Esophagus squamous epithelium (tissue), 5 donors: ENCODE measurements at regions not wholly inside any gene's neighbourhood (a gene's known extent, or its start where the extent isn't known, plus 50 kb on each side); places are given as distances from the start of the nearest gene placed in this dataset.

Experiments used
- DNase-seq: peaks from one replicate; lab custom pipeline; 2025; lab: John Stamatoyannopoulos, UW
- H3K27ac ChIP-seq, 4 donors: fragments of 200-600 bp; sonication (generic); one replicate each; pipeline ENCODE4 v1.5.1; 2016 to 2019; ENCODE audit warnings: mild to moderate bottlenecking in 1 of 4
- H3K27me3 ChIP-seq, 4 donors: fragments of 200-600 bp; sonication (generic); 1 replicate in 3 of 4; 2 replicates in 1 of 4; pipeline versions ENCODE4 v1.5.1 to v1.6.0; 2017 to 2021; ENCODE audit warnings: antibody characterized with exemption in 1 of 4
- H3K36me3 ChIP-seq, 3 donors: fragments of 200-600 bp; sonication (generic); one replicate each; pipeline ENCODE4 v1.5.1; 2016 to 2019
- H3K4me1 ChIP-seq, 3 donors: fragments of 200-600 bp; sonication (generic); one replicate each; pipeline ENCODE4 v1.5.1; 2017 to 2019
- H3K4me3 ChIP-seq, 4 donors: fragments of 200-600 bp; sonication (generic); 1 replicate in 3 of 4; 2 replicates in 1 of 4; pipeline ENCODE4 v1.5.1; 2016 to 2019; ENCODE audit warnings: mild to moderate bottlenecking in 2 of 4, moderate library complexity in 1 of 4
- H3K9me3 ChIP-seq, 3 donors: fragments of 200-600 bp; sonication (generic); one replicate each; pipeline ENCODE4 v1.5.1; 2016 to 2019
- POLR2A ChIP-seq, 4 donors: fragments of 450-650 bp; IDR thresholded peaks; one replicate each; pipeline ENCODE4 v1.6.1; 2017; ENCODE audit warnings: antibody characterized with exemption in 4 of 4, mild to moderate bottlenecking in 4 of 4, moderate library complexity in 3 of 4
- WGBS, 2 donors: methylation state at CpG; one replicate each; pipeline ENCODE4 v1.1.5; 2018; 5-methylcytosine and 5-hydroxymethylcytosine counted together
- intact Hi-C: fragments of 100-400 bp; cut with DNase I; formaldehyde crosslinking; loops from one replicate; pipeline ENCODE4 v1.15.0; 2022
- TF ChIP-seq, protein P1 (sequence below), 6 experiments: fragments of 450-650 bp in 4 of 6; fragments of 200-600 bp in 2 of 6; sonication (generic) in 2 of 6; IDR thresholded peaks; one replicate each; pipeline ENCODE4 v1.5.1; 2016 to 2019; ENCODE audit warnings: antibody characterized with exemption in 6 of 6, mild to moderate bottlenecking in 4 of 6, moderate library complexity in 4 of 6
- donor health status: DM: yes; HTN: yes; CAD: no.

DNA sequence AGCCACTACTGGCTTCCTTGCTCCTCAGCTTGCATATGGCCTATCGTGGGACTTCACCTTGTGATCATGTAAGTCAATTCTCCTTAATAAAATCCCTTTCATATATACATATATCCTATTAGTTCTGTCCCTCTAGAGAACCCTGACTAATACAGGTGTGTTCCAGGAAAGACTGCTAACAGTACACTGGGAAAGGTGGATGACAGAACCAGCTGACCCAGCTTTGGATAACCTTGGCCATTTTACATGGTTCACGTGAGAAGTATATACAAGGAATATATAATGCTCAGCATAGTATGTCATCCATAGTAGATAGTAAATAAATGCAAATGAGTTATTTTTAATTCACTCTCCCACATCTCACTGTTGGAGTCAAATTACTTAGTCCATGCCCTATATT, 1003.5 kb downstream of the SORCS3 start:
- WGBS, 2 donors, result 72 to 74% methylated on average over 2 of the region's 2 CpGs
- intact Hi-C loops, result no loop called here
- H3K4me3 ChIP-seq, result no peak overlapping the region

DNA sequence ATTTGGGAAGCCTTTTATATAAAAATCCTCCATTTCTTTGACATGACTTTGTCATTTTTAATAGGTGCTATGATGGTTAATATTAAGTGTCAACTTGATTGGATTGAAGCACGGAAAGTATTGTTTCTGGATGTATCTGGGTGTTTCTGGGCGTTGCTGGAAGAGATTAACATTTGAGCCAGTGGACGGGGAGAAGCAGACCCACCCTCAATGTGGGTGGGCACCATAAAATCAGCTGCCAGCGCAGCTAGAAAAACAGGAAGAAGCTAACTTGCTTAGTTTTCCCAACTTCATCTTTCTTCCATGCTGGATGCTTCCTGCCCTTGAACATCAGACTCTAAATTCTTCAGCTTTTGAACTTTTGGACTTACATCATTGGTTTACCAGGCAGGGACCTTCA, 1003.0 kb downstream of the SORCS3 start:
- 30 to 36% methylated on average over 4 of the region's 4 CpGs for WGBS, 2 donors
- H3K4me3 ChIP-seq, result no peak overlapping the region
- no peak for DNase-seq
- no peaks in the 10 kb centered on the region for H3K9me3 ChIP-seq
- H3K27ac ChIP-seq, result no peak overlapping the region
- no peak for TF ChIP-seq POLR2A (IDR thresholded peaks at IDR 0.05)
- TF ChIP-seq, protein P1, sequence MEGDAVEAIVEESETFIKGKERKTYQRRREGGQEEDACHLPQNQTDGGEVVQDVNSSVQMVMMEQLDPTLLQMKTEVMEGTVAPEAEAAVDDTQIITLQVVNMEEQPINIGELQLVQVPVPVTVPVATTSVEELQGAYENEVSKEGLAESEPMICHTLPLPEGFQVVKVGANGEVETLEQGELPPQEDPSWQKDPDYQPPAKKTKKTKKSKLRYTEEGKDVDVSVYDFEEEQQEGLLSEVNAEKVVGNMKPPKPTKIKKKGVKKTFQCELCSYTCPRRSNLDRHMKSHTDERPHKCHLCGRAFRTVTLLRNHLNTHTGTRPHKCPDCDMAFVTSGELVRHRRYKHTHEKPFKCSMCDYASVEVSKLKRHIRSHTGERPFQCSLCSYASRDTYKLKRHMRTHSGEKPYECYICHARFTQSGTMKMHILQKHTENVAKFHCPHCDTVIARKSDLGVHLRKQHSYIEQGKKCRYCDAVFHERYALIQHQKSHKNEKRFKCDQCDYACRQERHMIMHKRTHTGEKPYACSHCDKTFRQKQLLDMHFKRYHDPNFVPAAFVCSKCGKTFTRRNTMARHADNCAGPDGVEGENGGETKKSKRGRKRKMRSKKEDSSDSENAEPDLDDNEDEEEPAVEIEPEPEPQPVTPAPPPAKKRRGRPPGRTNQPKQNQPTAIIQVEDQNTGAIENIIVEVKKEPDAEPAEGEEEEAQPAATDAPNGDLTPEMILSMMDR (IDR thresholded peaks at IDR 0.05), result no peak
- intact Hi-C loops, result no loop called here
- H3K36me3 ChIP-seq, result no peaks in the 10 kb centered on the region
- no peaks in the 10 kb centered on the region for H3K27me3 ChIP-seq
- H3K4me1 ChIP-seq, result no peaks in the 10 kb centered on the region

More for the DNA sequence above, 1003.5 kb downstream of the SORCS3 start:
- no peak for TF ChIP-seq POLR2A (IDR thresholded peaks at IDR 0.05)
- TF ChIP-seq, protein P1 (IDR thresholded peaks at IDR 0.05), result no peak
- H3K4me1 ChIP-seq, result no peaks in the 10 kb centered on the region
- DNase-seq, result no peak
- no peaks in the 10 kb centered on the region for H3K27me3 ChIP-seq
- no peaks in the 10 kb centered on the region for H3K36me3 ChIP-seq
- no peak overlapping the region for H3K27ac ChIP-seq
- no peaks in the 10 kb centered on the region for H3K9me3 ChIP-seq

DNA sequence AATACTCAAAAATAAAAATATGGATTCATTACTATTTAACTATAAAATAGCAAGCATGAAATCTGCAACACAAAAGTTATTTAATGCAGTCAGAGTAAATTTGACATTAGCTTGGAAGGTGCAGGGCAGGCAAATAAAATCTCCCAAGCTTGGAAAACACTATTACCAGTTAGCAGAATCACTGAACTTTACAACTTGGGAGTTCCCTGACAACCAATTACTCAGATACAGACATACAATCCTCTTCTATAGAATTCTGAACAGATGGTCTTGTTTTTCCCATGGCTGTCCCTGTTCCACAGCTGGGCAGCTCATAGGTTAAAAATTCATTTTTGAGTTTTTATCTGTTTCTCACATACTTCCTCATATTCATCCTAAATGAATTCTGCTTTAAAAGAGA, 1002.6 kb downstream of the SORCS3 start:
- Histone ChIP-seq H3K4me3 (no peak overlapping the region), H3K27ac (no peak overlapping the region), H3K4me1 (no peaks in the 10 kb centered on the region), H3K27me3 (no peaks in the 10 kb centered on the region), H3K9me3 (no peaks in the 10 kb centered on the region), H3K36me3 (no peaks in the 10 kb centered on the region)
- DNase-seq, result no peak
- intact Hi-C loops, result no loop called here
- TF ChIP-seq POLR2A (IDR thresholded peaks at IDR 0.05), result no peak
- TF ChIP-seq, protein P1 (IDR thresholded peaks at IDR 0.05), result no peak

DNA sequence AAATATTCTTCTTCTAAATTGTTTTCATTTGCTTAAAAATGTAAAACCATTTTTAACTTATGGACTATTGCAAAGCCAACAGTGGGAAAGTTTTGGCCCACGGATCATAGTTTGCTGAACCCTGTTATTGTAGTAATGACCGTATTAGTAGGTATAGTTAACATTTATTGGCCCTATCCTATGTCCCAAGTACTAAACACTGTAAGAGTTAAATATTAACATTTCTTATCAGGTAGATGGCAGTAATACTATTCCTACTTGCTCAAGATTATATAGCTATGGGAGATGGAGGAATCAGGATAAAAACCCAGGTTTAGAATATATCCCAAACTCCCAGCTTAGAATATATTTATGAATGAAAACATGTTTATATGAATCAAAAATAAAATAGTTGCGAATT, 993.2 kb downstream of the SORCS3 start:
- 60 to 67% methylated on average over 3 of the region's 3 CpGs for WGBS, 2 donors
- no peak for DNase-seq
- Histone ChIP-seq H3K4me1 (no peaks in the 10 kb centered on the region), H3K27me3 (no peaks in the 10 kb centered on the region), H3K4me3 (no peak overlapping the region), H3K9me3 (no peaks in the 10 kb centered on the region), H3K27ac (no peak overlapping the region), H3K36me3 (no peaks in the 10 kb centered on the region)
- intact Hi-C loops, result no loop called here
- TF ChIP-seq, protein P1 (IDR thresholded peaks at IDR 0.05), result no peak
- no peak for TF ChIP-seq POLR2A (IDR thresholded peaks at IDR 0.05)

DNA sequence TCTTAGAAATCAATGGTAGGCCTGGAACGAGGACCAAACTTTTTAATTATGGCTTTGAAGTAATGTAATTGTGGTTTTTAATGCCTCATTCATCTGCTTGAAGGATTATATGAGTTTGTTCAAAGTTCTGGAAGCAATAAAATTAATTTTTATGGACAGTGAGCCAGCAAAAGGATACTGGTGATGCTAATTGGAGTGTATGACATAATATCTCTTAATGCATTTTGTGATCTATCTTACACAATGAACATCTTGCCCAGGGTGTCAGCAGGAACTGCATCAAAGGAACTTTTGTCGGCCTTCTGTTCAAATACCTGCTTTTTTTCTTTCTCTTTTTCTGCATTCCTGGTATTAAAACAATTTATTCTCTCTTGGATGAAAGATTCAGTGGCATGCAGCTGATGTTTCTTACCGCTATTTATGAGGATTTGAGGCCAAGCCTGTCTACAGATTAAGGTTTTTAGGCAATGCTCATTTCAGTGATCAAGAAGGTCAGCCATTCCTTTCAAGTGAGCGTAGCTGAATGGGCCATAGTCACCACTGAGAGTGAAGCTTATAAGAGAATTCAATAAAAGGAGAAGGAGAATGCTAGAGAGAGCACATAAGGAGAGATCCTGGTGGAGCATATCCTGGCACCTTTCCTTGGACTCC, 974.8 kb downstream of the SORCS3 start:
- WGBS, 2 donors, result 45 to 50% methylated on average over 4 of the region's 4 CpGs
- intact Hi-C loops, result no loop called here
- Histone ChIP-seq H3K4me3 (no peak overlapping the region), H3K36me3 (no peaks in the 10 kb centered on the region), H3K9me3 (no peaks in the 10 kb centered on the region), H3K4me1 (no peaks in the 10 kb centered on the region), H3K27me3 (no peaks in the 10 kb centered on the region), H3K27ac (no peak overlapping the region)
- TF ChIP-seq POLR2A (IDR thresholded peaks at IDR 0.05), result no peak
- TF ChIP-seq, protein P1 (IDR thresholded peaks at IDR 0.05), result no peak
- no peak for DNase-seq
